ENCODE measurements at regions not wholly inside any gene's neighbourhood (a gene's known extent, or its start where the extent isn't known, plus 50 kb on each side); places are given as distances from the start of the nearest gene placed in this dataset.

- TF ChIP-seq POLR2AphosphoS5 (IDR thresholded peaks at IDR 0.05) (no peak), CTCF (IDR thresholded peaks at IDR 0.05) (no peak), POLR2A (IDR thresholded peaks at IDR 0.05) (no peak)
Observed at GRCh38 chr15:31163769-31164572, 62.4 kb upstream of the TRPM1 start.

All from prostate gland (tissue), 2 donors.